ENCODE measurements at regions not wholly inside any gene's neighbourhood (a gene's known extent, or its start where the extent isn't known, plus 50 kb on each side); places are given as distances from the start of the nearest gene placed in this dataset.

DNA sequence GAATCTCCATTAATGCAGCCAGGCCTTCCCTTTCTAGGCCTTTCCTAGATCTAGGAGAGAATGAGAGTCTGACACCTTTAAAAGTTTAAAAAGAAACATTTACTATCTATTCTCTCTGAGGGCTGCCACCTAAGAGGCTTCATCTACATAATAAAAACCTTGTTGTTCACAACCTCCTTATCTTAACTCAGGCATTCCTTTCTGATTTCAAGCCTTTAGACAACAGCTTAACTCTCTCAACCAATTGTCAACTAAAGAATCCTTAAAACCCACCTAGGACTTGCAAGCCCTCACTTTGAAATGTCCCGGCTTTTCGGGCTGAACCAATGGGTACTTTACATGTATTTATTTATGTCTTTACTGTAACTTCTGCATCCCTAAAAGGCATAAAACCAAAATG, 64.3 kb upstream of the RET start:
- no peak for DNase-seq

- DNase-seq = no peak
Measured at GRCh38 chr10:43013065-43013464, 63.8 kb upstream of the RET start.

GRCh38 chr10:43024524-43024923, 52.3 kb upstream of the RET start:
- DNase-seq = no peak

- DNase-seq = no peak
Measured at GRCh38 chr10:43024942-43025700, 51.7 kb upstream of the RET start.

GRCh38 chr10:43026039-43026973, 50.6 kb upstream of the RET start:
- no peak for DNase-seq
